ENCODE measurements at regions not wholly inside any gene's neighbourhood (a gene's known extent, or its start where the extent isn't known, plus 50 kb on each side); places are given as distances from the start of the nearest gene placed in this dataset.

DNA sequence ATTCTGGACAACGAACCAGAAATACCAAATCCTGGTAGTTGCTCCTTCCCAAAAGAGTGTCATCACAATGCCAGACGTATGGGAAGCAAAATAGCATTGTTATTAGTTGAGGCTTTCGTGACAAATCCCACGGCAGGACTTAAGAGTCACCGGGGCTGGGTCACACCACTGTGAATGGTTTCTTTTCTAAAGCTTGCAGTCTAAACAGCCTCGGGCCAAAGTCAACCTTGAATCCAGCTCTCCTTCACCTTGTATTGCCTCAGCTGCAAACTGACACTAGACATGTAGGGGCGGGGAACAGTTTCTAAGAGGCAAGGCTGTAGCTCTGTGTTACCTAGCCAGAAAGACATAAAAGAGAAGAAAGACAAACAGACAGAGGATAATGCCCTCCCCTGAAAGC is 734.8 kb downstream of the MED13L start:
- Mint-ChIP-seq H3K27me3 (ENCODE audit: low read depth) (no peaks in the 10 kb centered on the region), H3K36me3 (ENCODE audit: low read depth) (no peaks in the 10 kb centered on the region), H3K4me3 (ENCODE audit: low read depth) (no peak overlapping the region), H3K27ac (no peak overlapping the region), H3K9me3 (peaks cover 12% of the 10 kb centered on the region), H3K4me1 (ENCODE audit: low read depth) (no peaks in the 10 kb centered on the region)
- intact Hi-C loops (cut with micrococcal nuclease): no loop called here
- no peak for DNase-seq (ENCODE audit: low spot score)

DNA sequence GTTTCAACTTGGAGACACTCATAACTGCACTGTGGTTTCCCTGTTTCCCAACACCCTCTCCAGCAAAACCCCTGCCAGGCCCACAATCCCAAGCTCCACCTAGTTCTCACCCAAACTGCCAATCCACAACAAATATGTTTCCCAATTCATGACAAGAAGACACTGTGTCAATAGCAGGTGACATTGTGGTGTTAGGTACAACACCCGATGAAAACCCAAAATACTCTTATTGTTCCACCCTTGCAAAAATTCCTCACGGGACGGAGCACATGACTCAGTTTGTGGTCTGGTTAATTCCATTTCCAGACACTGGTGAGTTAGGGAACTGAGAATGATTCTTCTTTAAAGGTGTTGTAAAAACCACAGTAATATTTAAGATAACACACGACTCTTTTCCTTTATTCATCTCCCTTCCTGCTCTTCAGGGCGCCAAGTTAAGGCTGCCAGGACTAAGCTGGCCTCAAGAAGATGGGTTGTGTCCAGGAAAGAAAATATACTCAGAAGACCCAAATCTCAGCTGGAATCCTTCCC is 735.5 kb downstream of the MED13L start:
- intact Hi-C loops (cut with micrococcal nuclease): no loop called here
- Mint-ChIP-seq H3K36me3 (ENCODE audit: low read depth) (no peaks in the 10 kb centered on the region), H3K9me3 (peaks cover 12% of the 10 kb centered on the region), H3K27ac (no peak overlapping the region), H3K27me3 (ENCODE audit: low read depth) (no peaks in the 10 kb centered on the region), H3K4me3 (ENCODE audit: low read depth) (no peak overlapping the region), H3K4me1 (ENCODE audit: low read depth) (no peaks in the 10 kb centered on the region)
- DNase-seq (ENCODE audit: low spot score): no peak

DNA sequence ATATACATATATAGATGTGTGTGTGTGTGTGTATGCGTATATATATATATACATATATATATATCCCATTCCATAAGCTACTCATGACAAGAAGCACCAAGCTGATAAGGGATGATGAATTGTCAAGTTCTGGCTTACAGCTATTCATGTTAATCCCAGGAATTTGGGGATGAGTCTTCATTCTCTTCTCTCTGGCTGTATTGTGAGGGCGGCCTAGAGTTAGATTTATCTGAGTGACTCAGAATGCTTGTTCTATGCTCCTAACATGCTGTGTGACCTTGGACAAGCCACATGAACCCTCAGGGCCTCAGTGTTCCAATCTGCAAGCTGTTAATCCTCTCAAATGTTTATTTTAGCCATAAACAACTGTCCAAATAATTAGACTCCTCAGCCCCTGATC is 749.0 kb downstream of the MED13L start:
- intact Hi-C loops (cut with micrococcal nuclease): no loop called here
- Mint-ChIP-seq H3K9me3 (peaks cover 8% of the 10 kb centered on the region), H3K27ac (no peak overlapping the region), H3K4me3 (ENCODE audit: low read depth) (no peak overlapping the region), H3K4me1 (ENCODE audit: low read depth) (no peaks in the 10 kb centered on the region), H3K27me3 (ENCODE audit: low read depth) (no peaks in the 10 kb centered on the region), H3K36me3 (ENCODE audit: low read depth) (no peaks in the 10 kb centered on the region)
- no peak for DNase-seq (ENCODE audit: low spot score)

DNA sequence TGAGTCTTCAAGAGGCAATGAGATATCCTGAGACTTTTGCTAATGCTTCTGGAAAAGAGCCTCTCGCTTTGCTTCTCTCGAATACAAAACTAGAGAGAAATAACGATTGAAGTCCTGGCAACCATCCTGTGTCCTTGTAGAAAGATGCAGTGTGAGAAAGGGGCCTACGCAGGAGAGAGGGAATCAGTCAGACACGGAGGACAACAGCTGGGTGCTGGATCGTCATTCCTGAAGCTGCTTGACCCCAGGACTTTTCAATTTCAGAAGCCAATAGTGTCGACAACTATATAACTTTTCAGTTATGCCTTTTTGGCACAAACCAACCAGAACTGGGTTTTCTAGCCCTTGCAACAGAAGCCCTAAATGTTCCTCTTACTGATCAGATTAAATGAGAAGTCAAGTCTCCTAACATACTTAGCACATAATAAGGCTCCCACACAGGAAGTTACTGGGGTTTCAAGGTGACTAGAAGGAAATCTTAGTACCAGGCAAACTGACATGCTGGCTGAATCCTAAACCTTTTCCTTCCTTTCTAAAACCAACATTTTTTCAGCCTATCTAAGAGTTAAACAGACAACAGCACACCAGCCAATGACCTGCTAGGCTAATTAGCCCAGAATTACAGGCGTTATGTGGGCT is 755.6 kb downstream of the MED13L start:
- H3K27me3 Mint-ChIP-seq (ENCODE audit: low read depth): no peaks in the 10 kb centered on the region
- H3K36me3 Mint-ChIP-seq (ENCODE audit: low read depth): no peaks in the 10 kb centered on the region
- no peak overlapping the region for H3K27ac Mint-ChIP-seq
- H3K4me3 Mint-ChIP-seq (ENCODE audit: low read depth): no peak overlapping the region
- H3K4me1 Mint-ChIP-seq (ENCODE audit: low read depth): no peaks in the 10 kb centered on the region
- H3K9me3 Mint-ChIP-seq: peaks cover 4% of the 10 kb centered on the region
- DNase-seq (ENCODE audit: low spot score): no peak
- intact Hi-C loops (cut with micrococcal nuclease): no loop called here

DNA sequence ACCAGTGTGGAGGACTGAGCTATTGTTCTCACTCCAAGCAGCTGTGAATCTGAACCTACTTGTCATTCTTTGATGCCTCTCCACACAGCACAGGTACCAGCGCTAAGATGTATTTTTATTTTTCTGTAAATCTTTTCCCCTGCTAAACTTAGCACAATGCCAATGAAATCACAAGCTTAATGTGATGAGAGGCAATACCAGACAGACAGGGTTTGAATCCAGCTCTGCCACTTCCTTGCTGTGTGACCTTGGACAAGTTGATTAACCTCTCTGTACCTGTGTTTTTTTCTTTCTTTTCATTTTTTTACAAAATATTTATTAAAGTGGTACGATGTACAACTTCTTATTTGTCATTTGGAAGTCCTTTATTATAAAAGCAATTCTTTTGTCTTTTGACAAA is 757.6 kb downstream of the MED13L start:
- peaks cover 4% of the 10 kb centered on the region for H3K9me3 Mint-ChIP-seq
- H3K4me1 Mint-ChIP-seq (ENCODE audit: low read depth): no peaks in the 10 kb centered on the region
- H3K4me3 Mint-ChIP-seq (ENCODE audit: low read depth): no peak overlapping the region
- no peaks in the 10 kb centered on the region for H3K36me3 Mint-ChIP-seq (ENCODE audit: low read depth)
- DNase-seq (ENCODE audit: low spot score): no peak
- H3K27me3 Mint-ChIP-seq (ENCODE audit: low read depth): no peaks in the 10 kb centered on the region
- intact Hi-C loops (cut with micrococcal nuclease): no loop called here
- H3K27ac Mint-ChIP-seq: no peak overlapping the region

DNA sequence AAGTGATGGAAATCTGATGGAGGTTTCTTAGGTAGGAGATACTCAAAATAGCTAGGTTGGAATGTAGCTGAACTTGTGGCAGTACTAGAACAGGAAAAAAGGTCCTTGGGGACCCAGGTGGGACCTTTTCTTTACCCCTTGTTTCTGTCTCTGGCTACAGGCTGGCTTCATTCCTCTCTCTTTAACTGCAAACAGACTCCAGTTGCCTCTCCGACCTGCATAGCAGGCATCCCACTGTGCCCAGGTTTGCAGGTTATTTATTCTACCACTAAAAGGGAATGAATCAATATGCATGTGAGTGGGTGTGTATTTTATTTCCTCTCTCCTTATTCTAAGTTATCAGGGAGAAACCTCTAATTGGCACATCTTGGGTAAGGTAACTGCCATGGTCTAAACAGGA is 758.1 kb downstream of the MED13L start:
- peaks cover 8% of the 10 kb centered on the region for H3K9me3 Mint-ChIP-seq
- no peaks in the 10 kb centered on the region for H3K36me3 Mint-ChIP-seq (ENCODE audit: low read depth)
- no peak overlapping the region for H3K27ac Mint-ChIP-seq
- no peaks in the 10 kb centered on the region for H3K27me3 Mint-ChIP-seq (ENCODE audit: low read depth)
- intact Hi-C loops (cut with micrococcal nuclease): no loop called here
- no peak for DNase-seq (ENCODE audit: low spot score)
- no peak overlapping the region for H3K4me3 Mint-ChIP-seq (ENCODE audit: low read depth)
- no peaks in the 10 kb centered on the region for H3K4me1 Mint-ChIP-seq (ENCODE audit: low read depth)

DNA sequence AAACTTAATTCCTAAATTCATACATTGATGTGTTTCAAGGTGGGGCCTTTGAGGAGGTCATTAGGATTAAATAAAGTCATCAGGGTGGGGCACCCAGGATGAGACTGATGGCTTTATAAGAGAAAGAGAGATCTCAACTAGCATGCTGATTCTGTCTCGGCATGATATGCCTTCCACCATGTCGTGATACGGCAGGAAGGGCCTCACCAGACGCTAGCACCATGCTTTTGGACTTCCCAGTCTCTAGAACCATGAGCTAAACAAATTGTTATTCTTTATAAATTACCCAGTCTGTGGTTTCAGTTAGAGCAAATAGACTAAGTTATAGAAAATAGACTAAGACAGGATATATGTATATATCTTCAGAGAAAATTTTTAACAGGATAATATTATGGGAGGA is 759.6 kb downstream of the MED13L start:
- Mint-ChIP-seq H3K4me1 (ENCODE audit: low read depth) (no peaks in the 10 kb centered on the region), H3K27ac (no peak overlapping the region)

DNA sequence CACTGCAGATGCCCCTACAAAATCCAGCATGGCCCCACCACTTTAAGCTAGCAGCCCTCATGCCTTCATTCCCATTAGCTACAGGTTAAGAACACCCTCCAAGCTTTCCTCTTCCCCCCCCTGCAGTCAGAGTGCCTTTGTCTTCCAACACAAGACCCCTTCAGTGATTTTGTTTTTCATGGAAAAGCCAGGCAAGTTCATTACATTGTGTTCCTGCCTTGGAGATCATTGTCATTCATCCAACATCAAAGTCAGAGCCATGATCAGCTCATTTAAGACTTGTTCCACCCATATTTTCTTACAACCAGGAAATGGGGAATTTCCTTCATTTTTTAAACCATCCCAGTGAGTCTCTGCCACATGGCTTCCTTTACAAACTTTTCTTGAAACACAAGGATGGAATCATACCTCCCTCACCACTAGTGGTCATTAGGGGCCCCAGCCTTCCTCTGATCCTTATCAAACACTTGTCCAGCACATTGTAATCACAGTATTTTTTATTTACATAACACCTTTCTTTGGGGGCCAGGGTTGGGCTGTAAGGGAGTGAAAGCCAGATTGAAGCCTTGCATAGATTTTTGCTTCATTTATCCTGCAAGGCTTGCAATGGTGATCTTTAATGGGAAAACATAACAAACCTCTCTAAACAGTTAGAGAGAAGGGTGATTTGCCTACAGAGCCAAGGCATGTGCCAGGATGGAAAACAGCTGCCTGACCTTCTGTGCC is 765.3 kb downstream of the MED13L start:
- Mint-ChIP-seq H3K27ac (no peak overlapping the region), H3K4me3 (ENCODE audit: low read depth) (no peak overlapping the region), H3K9me3 (peaks cover 33% of the 10 kb centered on the region), H3K4me1 (ENCODE audit: low read depth) (no peaks in the 10 kb centered on the region), H3K27me3 (ENCODE audit: low read depth) (no peaks in the 10 kb centered on the region), H3K36me3 (ENCODE audit: low read depth) (no peaks in the 10 kb centered on the region)
- DNase-seq (ENCODE audit: low spot score): no peak
- intact Hi-C loops (cut with micrococcal nuclease): no loop called here

More for the DNA sequence above, 759.6 kb downstream of the MED13L start:
- no peak overlapping the region for H3K4me3 Mint-ChIP-seq (ENCODE audit: low read depth)
- intact Hi-C loops (cut with micrococcal nuclease): no loop called here
- peaks cover 19% of the 10 kb centered on the region for H3K9me3 Mint-ChIP-seq
- H3K27me3 Mint-ChIP-seq (ENCODE audit: low read depth): no peaks in the 10 kb centered on the region
- no peaks in the 10 kb centered on the region for H3K36me3 Mint-ChIP-seq (ENCODE audit: low read depth)
- no peak for DNase-seq (ENCODE audit: low spot score)

DNA sequence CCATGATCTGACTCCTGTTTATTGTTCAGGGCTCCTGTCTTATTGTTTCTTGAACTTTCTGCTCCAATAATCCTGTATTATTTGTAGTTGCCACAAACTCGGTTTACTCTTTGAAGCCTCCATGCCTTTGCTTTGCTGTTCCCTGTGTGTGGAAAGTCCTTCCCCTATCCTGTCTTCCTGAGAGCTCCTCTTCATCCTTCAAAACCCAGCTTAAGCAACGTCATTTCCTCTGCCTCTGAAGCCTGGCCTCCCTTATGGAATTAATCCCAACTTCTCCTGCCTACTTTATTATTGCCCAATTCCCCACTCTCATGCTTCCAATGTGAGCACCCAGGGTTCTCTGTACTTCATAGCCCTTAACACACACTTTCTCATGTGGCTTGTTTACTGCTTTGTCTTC is 766.2 kb downstream of the MED13L start:
- intact Hi-C loops (cut with micrococcal nuclease): no loop called here
- DNase-seq (ENCODE audit: low spot score): no peak
- Mint-ChIP-seq H3K9me3 (peaks cover 33% of the 10 kb centered on the region), H3K4me1 (ENCODE audit: low read depth) (no peaks in the 10 kb centered on the region), H3K36me3 (ENCODE audit: low read depth) (no peaks in the 10 kb centered on the region), H3K27ac (no peak overlapping the region), H3K27me3 (ENCODE audit: low read depth) (no peaks in the 10 kb centered on the region), H3K4me3 (ENCODE audit: low read depth) (no peak overlapping the region)

DNA sequence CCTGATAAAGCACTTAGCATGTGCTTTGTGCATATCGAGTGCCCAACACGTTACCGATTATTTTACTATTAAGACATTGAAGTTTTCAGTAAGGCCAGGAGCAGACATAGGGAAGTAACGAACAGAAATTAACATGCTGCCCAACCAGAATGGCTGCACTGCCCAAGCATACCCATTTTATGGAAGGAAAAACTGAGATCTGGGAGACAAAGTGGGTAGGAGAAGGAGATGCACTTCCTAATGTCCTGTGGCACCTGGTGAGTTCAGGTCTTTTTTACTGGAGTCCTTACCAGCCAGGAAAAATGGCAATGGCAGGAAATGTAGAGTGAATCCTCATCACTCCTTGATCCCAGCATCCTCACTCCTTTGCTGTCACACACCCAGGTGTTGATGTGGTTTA is 768.5 kb downstream of the MED13L start:
- Mint-ChIP-seq H3K27ac (no peak overlapping the region), H3K4me3 (ENCODE audit: low read depth) (no peak overlapping the region), H3K36me3 (ENCODE audit: low read depth) (no peaks in the 10 kb centered on the region), H3K27me3 (ENCODE audit: low read depth) (no peaks in the 10 kb centered on the region), H3K9me3 (peaks cover 32% of the 10 kb centered on the region), H3K4me1 (ENCODE audit: low read depth) (no peaks in the 10 kb centered on the region)
- intact Hi-C loops (cut with micrococcal nuclease): no loop called here
- DNase-seq (ENCODE audit: low spot score): no peak

DNA sequence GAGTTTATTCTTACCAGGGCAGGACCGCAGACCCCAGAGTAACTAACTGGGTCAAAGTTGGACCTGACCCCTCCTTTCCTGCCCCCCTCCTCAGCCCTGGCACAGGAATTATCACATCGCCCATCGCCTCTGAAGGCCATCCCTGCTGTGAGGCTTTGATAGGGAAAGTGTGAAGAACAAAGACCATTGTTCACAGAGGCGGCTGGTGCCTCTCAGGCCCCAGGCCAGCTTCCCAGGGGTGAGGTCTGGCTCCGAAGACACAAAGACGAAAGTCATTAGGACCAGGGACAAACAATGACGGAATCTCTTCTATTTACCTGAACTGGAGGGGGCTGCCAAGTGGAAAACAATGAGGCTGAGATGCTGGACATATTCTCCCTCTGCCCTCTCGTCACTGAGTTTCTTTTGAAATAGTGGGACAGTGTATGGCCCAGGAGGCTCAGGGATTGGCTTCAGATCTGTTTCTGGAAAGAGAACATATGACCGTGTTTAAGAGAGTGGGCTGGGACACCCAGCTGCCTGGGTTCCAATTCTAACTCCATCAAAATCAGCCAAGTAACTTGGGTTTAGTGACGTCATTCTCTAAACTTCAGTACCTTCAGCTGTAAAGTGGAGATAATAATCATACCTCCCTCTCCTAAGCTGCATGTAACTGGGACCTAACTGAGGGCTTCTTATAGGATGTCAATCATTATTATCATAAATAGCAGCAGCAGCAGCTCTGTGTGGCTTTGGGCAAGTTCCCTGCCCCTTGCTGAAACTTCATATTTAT is 769.4 kb downstream of the MED13L start:
- no peaks in the 10 kb centered on the region for H3K27me3 Mint-ChIP-seq (ENCODE audit: low read depth)
- DNase-seq (ENCODE audit: low spot score): no peak
- H3K4me3 Mint-ChIP-seq (ENCODE audit: low read depth): no peak overlapping the region
- intact Hi-C loops (cut with micrococcal nuclease): no loop called here
- H3K4me1 Mint-ChIP-seq (ENCODE audit: low read depth): no peaks in the 10 kb centered on the region
- peaks cover 23% of the 10 kb centered on the region for H3K9me3 Mint-ChIP-seq
- no peaks in the 10 kb centered on the region for H3K36me3 Mint-ChIP-seq (ENCODE audit: low read depth)
- H3K27ac Mint-ChIP-seq: no peak overlapping the region

DNA sequence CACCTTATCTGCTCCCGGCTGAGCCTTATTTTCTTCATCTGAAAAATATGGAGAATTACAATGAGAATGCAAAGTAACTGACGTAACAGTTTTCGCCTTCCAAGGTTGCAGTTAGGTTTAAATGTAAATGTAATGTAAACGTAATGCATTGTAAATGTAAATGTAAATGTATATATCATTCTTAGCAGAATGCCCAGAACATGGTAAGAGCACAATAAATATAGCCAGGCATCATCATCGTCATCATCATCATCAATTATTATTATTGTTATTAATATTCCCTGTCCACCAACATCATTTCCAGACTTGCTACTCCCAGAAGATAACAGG is 770.0 kb downstream of the MED13L start:
- no peaks in the 10 kb centered on the region for H3K4me1 Mint-ChIP-seq (ENCODE audit: low read depth)
- no peak overlapping the region for H3K4me3 Mint-ChIP-seq (ENCODE audit: low read depth)
- no peak overlapping the region for H3K27ac Mint-ChIP-seq
- peaks cover 23% of the 10 kb centered on the region for H3K9me3 Mint-ChIP-seq
- no peaks in the 10 kb centered on the region for H3K36me3 Mint-ChIP-seq (ENCODE audit: low read depth)
- H3K27me3 Mint-ChIP-seq (ENCODE audit: low read depth): no peaks in the 10 kb centered on the region
- intact Hi-C loops (cut with micrococcal nuclease): no loop called here
- no peak for DNase-seq (ENCODE audit: low spot score)

Data from activated T-helper 2 cell treated with anti-CD3 and anti-CD28 coated beads, Interferon-gamma antibody, Interleukin-2, Interleukin-4, amounts not matched to agents 10 μg/mL and 5 μg/mL and 100 μg/mL, durations not matched to agents 14 hours and 24 hours and 36 hours (primary cell).